ENCODE measurements at regions not wholly inside any gene's neighbourhood (a gene's known extent, or its start where the extent isn't known, plus 50 kb on each side); places are given as distances from the start of the nearest gene placed in this dataset.

DNA sequence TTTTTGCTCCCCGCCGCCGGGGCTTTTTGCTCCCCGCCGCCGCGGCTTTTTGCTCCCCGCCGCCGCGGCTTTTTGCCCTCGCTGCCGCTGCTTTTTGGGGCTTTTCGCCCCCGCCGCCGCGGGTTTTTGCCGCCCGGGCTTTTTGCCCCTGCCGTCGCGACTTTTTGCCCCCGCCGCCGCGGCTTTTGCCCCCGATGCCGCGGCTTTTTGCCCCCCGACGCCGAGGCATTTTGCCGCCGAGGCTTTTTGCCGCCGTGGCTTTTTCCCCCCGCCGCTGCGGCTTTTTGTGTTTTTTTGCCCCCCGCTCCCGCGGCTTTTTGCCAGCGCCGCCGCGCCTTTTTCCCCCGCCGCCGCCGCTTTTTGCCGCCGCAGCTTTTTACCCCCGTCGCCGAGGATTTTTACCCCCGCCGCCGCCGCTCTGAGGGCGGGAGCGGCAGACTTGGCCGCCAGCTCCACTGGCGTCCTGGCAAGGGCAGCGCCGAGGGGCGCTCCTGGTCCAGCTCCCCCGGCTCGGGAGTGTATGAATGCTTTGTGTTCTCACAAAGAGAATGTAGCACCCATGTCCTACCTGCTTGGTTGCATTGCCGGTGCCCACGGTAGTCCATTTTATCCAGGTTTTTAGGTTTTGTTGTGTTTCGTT lies 151.7 kb downstream of the KCNJ18 start:
- TF ChIP-seq CTCF (IDR thresholded peaks at IDR 0.05) (no peak), POLR2A (IDR thresholded peaks at IDR 0.05) (no peak)

All from lower leg skin (tissue), 3 donors.